Calu3 (cell line): ENCODE measurements at regions not wholly inside any gene's neighbourhood (a gene's known extent, or its start where the extent isn't known, plus 50 kb on each side); places are given as distances from the start of the nearest gene placed in this dataset.
A peak's percentile ranks its signal among the peaks of the same experiment; 100 is the strongest.

Experiments used
- BruUV-seq: library from RNA; stranded (reverse); fragments of 400-500 nt; replicated peaks from 2 replicates; lab custom pipeline; 2021; lab: Mats Ljungman, UMichigan
- CTCF ChIA-PET: fragments of 300-600 bp; sonication (Branson Sonifier 250); formaldehyde crosslinking; loops from one replicate; lab custom pipeline; 2022; ENCODE audit warnings: antibody characterized with exemption; lab: Charles Lee
- DNase-seq: peaks from one replicate; pipeline ENCODE4 v3.0.0; 2022
- H3K27ac Mint-ChIP-seq: one replicate; pipeline ENCODE4 v1.8.0; 2022; ENCODE audit warnings: mixed read lengths; ENCODE audit not compliant: unreplicated experiment
- H3K27me3 Mint-ChIP-seq: one replicate; pipeline ENCODE4 v1.8.0; 2022; ENCODE audit warnings: mixed read lengths; ENCODE audit not compliant: unreplicated experiment
- H3K36me3 Mint-ChIP-seq: one replicate; pipeline ENCODE4 v1.8.0; 2022; ENCODE audit warnings: mild to moderate bottlenecking, moderate library complexity, mixed read lengths; ENCODE audit not compliant: insufficient read depth, unreplicated experiment
- H3K4me1 Mint-ChIP-seq: one replicate; pipeline ENCODE4 v1.8.0; 2022; ENCODE audit warnings: mild to moderate bottlenecking, low read depth, mixed read lengths; ENCODE audit not compliant: unreplicated experiment
- H3K4me3 Mint-ChIP-seq: one replicate; pipeline ENCODE4 v1.8.0; 2022; ENCODE audit warnings: mild to moderate bottlenecking, low read depth, moderate library complexity, mixed read lengths; ENCODE audit not compliant: unreplicated experiment
- H3K9me3 Mint-ChIP-seq: one replicate; pipeline ENCODE4 v1.8.0; 2022; ENCODE audit warnings: low read depth, mixed read lengths; ENCODE audit not compliant: unreplicated experiment
- CTCF ChIP-seq: fragments of 200-600 bp; IDR thresholded peaks from one replicate; pipeline ENCODE4 v1.8.0; 2022; ENCODE audit warnings: antibody characterized with exemption; ENCODE audit not compliant: unreplicated experiment
- intact Hi-C: fragments of 100-400 bp; cut with micrococcal nuclease; formaldehyde crosslinking; loops from one replicate; pipeline ENCODE4 v1.10.0; 2022; ENCODE audit not compliant: unreplicated experiment

- Mint-ChIP-seq H3K27ac (no peak overlapping the region), H3K9me3 (peaks cover 2% of the 10 kb centered on the region), H3K4me3 (no peak overlapping the region), H3K27me3 (no peaks in the 10 kb centered on the region), H3K36me3 (no peaks in the 10 kb centered on the region), H3K4me1 (peaks cover 24% of the 10 kb centered on the region)
- DNase-seq, result no peak
- BruUV-seq, result no TSS peak
- intact Hi-C loops, result no loop called here
- no peak for TF ChIP-seq CTCF
- CTCF ChIA-PET, result no interaction called here
Observed at GRCh38 chr4:81648576-81649275, 177.0 kb upstream of the RASGEF1B start.

DNA sequence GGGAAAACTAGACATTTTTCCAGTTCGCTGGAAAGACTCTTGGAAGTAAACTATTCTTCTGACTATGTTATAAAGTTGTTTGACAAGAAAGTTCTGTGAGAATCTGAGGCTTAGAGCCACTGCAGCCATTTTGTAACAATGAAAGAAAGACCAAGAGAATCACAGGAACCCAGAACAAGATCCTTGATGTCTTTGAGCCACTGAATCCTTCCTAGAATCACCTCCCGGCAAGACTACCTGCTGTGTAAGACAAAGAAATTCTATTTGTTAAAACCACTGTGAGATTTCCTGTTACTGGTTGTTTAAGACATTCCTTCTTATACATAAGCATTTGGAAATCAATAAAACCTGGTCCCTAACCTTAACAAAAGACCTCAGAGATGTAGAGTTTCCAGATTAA lies 175.7 kb upstream of the RASGEF1B start:
- H3K9me3 Mint-ChIP-seq, result peaks cover 2% of the 10 kb centered on the region
- TF ChIP-seq CTCF, result no peak
- no TSS peak for BruUV-seq

GRCh38 chr4:81642543-81642942 lies 170.8 kb upstream of the RASGEF1B start:
- no peak for TF ChIP-seq CTCF
- H3K4me3 Mint-ChIP-seq, result no peak overlapping the region
- peaks cover 6% of the 10 kb centered on the region for H3K4me1 Mint-ChIP-seq
- no peaks in the 10 kb centered on the region for H3K36me3 Mint-ChIP-seq
- no TSS peak for BruUV-seq
- peak overlapping the region; percentile 50 for H3K27ac Mint-ChIP-seq
- intact Hi-C loops, result no loop called here
- CTCF ChIA-PET, result interaction anchor here (0.7 kb wide), 1 partner anchor 209 kb away, joined by 3 read pairs; no protein-coding TSS in a partner anchor
- H3K9me3 Mint-ChIP-seq, result peaks cover 2% of the 10 kb centered on the region
- no peak for DNase-seq
- no peaks in the 10 kb centered on the region for H3K27me3 Mint-ChIP-seq

More for the DNA sequence above, 175.7 kb upstream of the RASGEF1B start:
- Mint-ChIP-seq H3K4me3 (no peak overlapping the region), H3K27ac (no peak overlapping the region), H3K36me3 (no peaks in the 10 kb centered on the region), H3K27me3 (no peaks in the 10 kb centered on the region), H3K4me1 (peaks cover 15% of the 10 kb centered on the region)
- intact Hi-C loops, result no loop called here
- DNase-seq, result no peak
- CTCF ChIA-PET, result no interaction called here

GRCh38 chr4:81639248-81639647 lies 167.5 kb upstream of the RASGEF1B start:
- no peak overlapping the region for H3K27ac Mint-ChIP-seq
- no peak for DNase-seq
- BruUV-seq, result no TSS peak
- H3K4me3 Mint-ChIP-seq, result no peak overlapping the region
- intact Hi-C loops, result loop anchor here (5.0 kb wide), 2 partner anchors 147 to 172 kb away; no protein-coding TSS in a partner anchor
- CTCF ChIA-PET, result no interaction called here
- peaks cover 5% of the 10 kb centered on the region for H3K36me3 Mint-ChIP-seq
- no peak for TF ChIP-seq CTCF
- H3K27me3 Mint-ChIP-seq, result no peaks in the 10 kb centered on the region
- H3K4me1 Mint-ChIP-seq, result peaks cover 8% of the 10 kb centered on the region
- H3K9me3 Mint-ChIP-seq, result no peaks in the 10 kb centered on the region
